H1 (cell line): ENCODE measurements at regions not wholly inside any gene's neighbourhood (a gene's known extent, or its start where the extent isn't known, plus 50 kb on each side); places are given as distances from the start of the nearest gene placed in this dataset.
A peak's percentile ranks its signal among the peaks of the same experiment; 100 is the strongest.

ENCODE experiments used
- CTCF ChIA-PET: fragments of 300-600 bp; sonication (Branson Sonifier 250); formaldehyde crosslinking; loops from one replicate; lab custom pipeline; 2021; ENCODE audit not compliant: partially characterized antibody; lab: Charles Lee
- POLR2A ChIA-PET: fragments of 300-600 bp; sonication (Branson Sonifier 250); formaldehyde crosslinking; loops from one replicate; lab custom pipeline; 2021; ENCODE audit warnings: inconsistent platforms; ENCODE audit not compliant: partially characterized antibody; lab: Charles Lee
- DNase-seq, 2 experiments: peaks; one replicate each; pipeline versions ENCODE4 v3.0.0 to v3.0.0-alpha.2; 2010 to 2022; ENCODE audit warnings: low spot score in 2 of 2, low read depth in 1 of 2, mixed read lengths in 1 of 2
- FAIRE-seq: peaks from 2 replicates; lab custom pipeline; 2011; peaks lifted over from hg19 to GRCh38; lab: Jason Lieb, UNC
- H2AFZ ChIP-seq: 2 replicates; pipeline ENCODE4 v1.8.1; 2012; ENCODE audit warnings: low read length, inconsistent platforms
- H2AK5ac ChIP-seq: 2 replicates; pipeline ENCODE4 v1.6.1; 2013; ENCODE audit warnings: low read depth, low read length
- H2BK120ac ChIP-seq: replicated peaks from 2 replicates; pipeline ENCODE3; 2013; ENCODE audit warnings: low read depth, low read length, inconsistent platforms
- H2BK12ac ChIP-seq: 2 replicates; pipeline ENCODE4 v1.6.1; 2013; ENCODE audit warnings: low read depth, low read length
- H2BK15ac ChIP-seq: 2 replicates; pipeline ENCODE4 v1.6.1; 2013; ENCODE audit warnings: low read length
- H2BK20ac ChIP-seq: 2 replicates; pipeline ENCODE4 v1.6.1; 2013; ENCODE audit warnings: low read length
- H2BK5ac ChIP-seq: 2 replicates; pipeline ENCODE4 v1.6.1; 2013; ENCODE audit warnings: low read depth, low read length
- H3K14ac ChIP-seq: 2 replicates; pipeline ENCODE4 v1.6.1; 2013; ENCODE audit warnings: inconsistent platforms; ENCODE audit not compliant: insufficient read length
- H3K18ac ChIP-seq: 2 replicates; pipeline ENCODE4 v1.6.1; 2013; ENCODE audit warnings: low read length; ENCODE audit errors: extremely low read depth
- H3K23ac ChIP-seq: 2 replicates; pipeline ENCODE4 v1.6.1; 2013; ENCODE audit warnings: inconsistent platforms; ENCODE audit not compliant: insufficient read length
- H3K23me2 ChIP-seq: 2 replicates; pipeline ENCODE4 v1.6.1; 2013; ENCODE audit warnings: low read depth, low read length
- H3K27ac ChIP-seq: 2 replicates; pipeline ENCODE4 v1.6.1; 2011; ENCODE audit warnings: low read depth, low read length, inconsistent platforms
- H3K27me3 ChIP-seq, 4 experiments: replicated peaks in 1 of 4; 1 replicate in 1 of 4; 2 replicates in 3 of 4; pipeline versions ENCODE4 v1.6.1 to v1.8.1; 2011 to 2013; ENCODE audit warnings: low read length in 3 of 4, mild to moderate bottlenecking in 3 of 4, inconsistent platforms in 2 of 4, mixed read lengths in 2 of 4, moderate library complexity in 1 of 4; ENCODE audit not compliant: control insufficient read depth in 3 of 4, insufficient read depth in 3 of 4; ENCODE audit errors: extremely low read depth in 1 of 4
- H3K36me3 ChIP-seq, 4 experiments: 2 replicates each; pipeline versions ENCODE4 v1.6.1 to v1.8.1; 2011 to 2013; ENCODE audit warnings: mild to moderate bottlenecking in 4 of 4, low read length in 3 of 4, moderate library complexity in 2 of 4, control low read depth in 1 of 4, inconsistent platforms in 1 of 4; ENCODE audit not compliant: insufficient read depth in 4 of 4, control insufficient read depth in 2 of 4
- H3K4ac ChIP-seq: replicated peaks from 2 replicates; pipeline ENCODE3; 2013; ENCODE audit warnings: low read length, low read depth, mixed read lengths, inconsistent platforms; ENCODE audit not compliant: insufficient read length
- H3K4me1 ChIP-seq, 4 experiments: replicated peaks in 1 of 4; 1 replicate in 1 of 4; 2 replicates in 3 of 4; pipeline versions ENCODE4 v1.6.1 to v1.8.1; 2011 to 2013; ENCODE audit warnings: low read length in 3 of 4, inconsistent platforms in 2 of 4, mixed read lengths in 1 of 4; ENCODE audit not compliant: insufficient read depth in 4 of 4, control insufficient read depth in 3 of 4
- H3K4me2 ChIP-seq, 2 experiments: 2 replicates each; pipeline versions ENCODE4 v1.6.1 to v1.8.1; 2011 to 2013; ENCODE audit warnings: low read depth in 2 of 2, low read length in 2 of 2, control low read depth in 1 of 2, inconsistent platforms in 1 of 2, mild to moderate bottlenecking in 1 of 2; ENCODE audit not compliant: insufficient read depth in 1 of 2
- H3K4me3 ChIP-seq, 4 experiments: fragments of 200-600, 300-600 bp in 1 of 4; sonication (generic), shearing (Covaris generic), sonication (Bioruptor Twin) in 1 of 4; 2 replicates each; pipeline versions ENCODE4 v1.5.1 to v1.8.1; 2011 to 2016; ENCODE audit warnings: low read length in 4 of 4, low read depth in 3 of 4, control low read depth in 2 of 4, inconsistent platforms in 2 of 4, mild to moderate bottlenecking in 2 of 4, mixed read lengths in 1 of 4, moderate library complexity in 1 of 4; ENCODE audit not compliant: insufficient read depth in 2 of 4; ENCODE audit errors: extremely low read depth in 1 of 4
- H3K56ac ChIP-seq: replicated peaks from 2 replicates; pipeline ENCODE3; 2013; ENCODE audit warnings: low read depth, mild to moderate bottlenecking, mixed read lengths, low read length, inconsistent platforms; ENCODE audit not compliant: insufficient read length
- H3K79me1 ChIP-seq: 2 replicates; pipeline ENCODE4 v1.6.1; 2013; ENCODE audit warnings: low read depth, low read length, control low read depth
- H3K79me2 ChIP-seq, 2 experiments: 2 replicates each; pipeline versions ENCODE4 v1.6.1 to v1.8.1; 2012 to 2013; ENCODE audit warnings: low read length in 2 of 2, mild to moderate bottlenecking in 2 of 2, inconsistent platforms in 1 of 2; ENCODE audit not compliant: insufficient read depth in 2 of 2, control insufficient read depth in 1 of 2
- H3K9ac ChIP-seq, 4 experiments: replicated peaks in 1 of 4; 1 replicate in 1 of 4; 2 replicates in 3 of 4; pipeline versions ENCODE4 v1.6.1 to v1.8.1; 2011 to 2013; ENCODE audit warnings: low read depth in 3 of 4, low read length in 3 of 4, control low read depth in 2 of 4, mild to moderate bottlenecking in 2 of 4, moderate library complexity in 2 of 4, inconsistent platforms in 1 of 4; ENCODE audit errors: extremely low read depth in 1 of 4
- H3K9me3 ChIP-seq, 2 experiments: 2 replicates each; pipeline versions ENCODE4 v1.6.1 to v1.8.1; 2012 to 2013; ENCODE audit warnings: mild to moderate bottlenecking in 2 of 2, moderate library complexity in 2 of 2, control low read depth in 1 of 2, inconsistent platforms in 1 of 2, low read depth in 1 of 2, low read length in 1 of 2, mixed read lengths in 1 of 2; ENCODE audit not compliant: insufficient read depth in 2 of 2
- H4K20me1 ChIP-seq, 2 experiments: replicated peaks in 1 of 2; 2 replicates each; pipeline versions ENCODE3 to v1.8.1; 2011 to 2013; ENCODE audit warnings: inconsistent platforms in 2 of 2, low read length in 2 of 2, mild to moderate bottlenecking in 1 of 2; ENCODE audit not compliant: insufficient read depth in 2 of 2, control insufficient read depth in 1 of 2
- H4K5ac ChIP-seq: 2 replicates; pipeline ENCODE4 v1.6.1; 2013; ENCODE audit warnings: low read length, low read depth, mixed read lengths, inconsistent platforms; ENCODE audit not compliant: insufficient read length
- H4K8ac ChIP-seq: 2 replicates; pipeline ENCODE4 v1.8.0; 2013; ENCODE audit warnings: mild to moderate bottlenecking, moderate library complexity, low read length, inconsistent platforms; ENCODE audit not compliant: insufficient read depth; ENCODE audit errors: extremely low read depth
- H4K91ac ChIP-seq: replicated peaks from 2 replicates; pipeline ENCODE3; 2013; ENCODE audit warnings: low read length, mixed read lengths, inconsistent platforms; ENCODE audit not compliant: insufficient read length
- SIRT6 ChIP-seq: IDR thresholded peaks from one replicate; pipeline ENCODE4 v1.7.1; 2012; ENCODE audit warnings: low read length, inconsistent platforms
- WGBS, 2 experiments: shearing (Covaris generic) in 1 of 2; methylation state at CpG; one replicate each; pipeline versions ENCODE4 v1.1.6 to v1.1.7; 2013 to 2015; ENCODE audit warnings: low lambda C conversion rate in 2 of 2, mixed read lengths in 2 of 2, inconsistent platforms in 1 of 2, low coverage in 1 of 2, missing lambda C conversion rate in 1 of 2; ENCODE audit not compliant: insufficient replicate concordance in 2 of 2, insufficient coverage in 1 of 2, insufficient read length in 1 of 2; ENCODE audit errors: extremely low coverage in 1 of 2, missing lambda C conversion rate in 1 of 2; 5-methylcytosine and 5-hydroxymethylcytosine counted together

DNA sequence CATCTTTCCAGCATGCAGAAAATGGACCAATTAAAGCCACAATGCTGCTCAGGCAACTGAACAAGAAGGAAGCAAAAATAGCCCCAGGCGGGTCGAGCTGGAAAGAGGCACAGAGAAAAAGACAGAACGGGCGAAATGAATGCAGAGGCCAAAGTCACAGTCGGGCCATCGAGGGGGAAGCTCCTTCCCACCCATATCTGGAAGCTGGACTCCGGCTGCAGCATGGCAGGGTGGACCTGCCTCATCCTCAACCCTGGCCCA, 58.6 kb upstream of the PRDM11 start:
- POLR2A ChIA-PET: interaction anchor here (0.8 to 1.2 kb wide), 2 partner anchors 10 to 17 kb away, joined by 3 read pairs; no protein-coding TSS in a partner anchor
- no peak for TF ChIP-seq SIRT6

More for the DNA sequence above, 58.6 kb upstream of the PRDM11 start:
- Histone ChIP-seq H3K56ac (no peak overlapping the region), H3K23ac (no peak overlapping the region), H3K79me2 (no peaks in the 10 kb centered on the region), H3K79me1 (no peaks in the 10 kb centered on the region), H3K4me3 (no peak overlapping the region), H2BK20ac (peak overlapping the region; percentile 84), H2AK5ac (0 out of 2 replicates have a peak overlapping the region, but pooled peaks have one; percentile 2), H3K4me2 (no peak overlapping the region), H4K5ac (no peak overlapping the region), H3K23me2 (peaks cover 9% of the 10 kb centered on the region), H3K9me3 (no peaks in the 10 kb centered on the region), H3K18ac (no peak overlapping the region), H2BK5ac (peak overlapping the region; percentile 28; the same call in 1 of the 2 replicates), H3K27me3 (no peaks in the 10 kb centered on the region; a peak in 2 of 7 replicates), H3K9ac (no peak overlapping the region), H3K14ac (no peak overlapping the region), H4K20me1 (no peaks in the 10 kb centered on the region), H3K36me3 (no peaks in the 10 kb centered on the region), H3K4ac (no peak overlapping the region), H2BK120ac (no peak overlapping the region), H3K27ac (no peak overlapping the region), H2BK12ac (peak overlapping the region; percentile 85; the same call in 1 of the 2 replicates), H4K91ac (peak overlapping the region; percentile 47), H4K8ac (no peak overlapping the region), H3K4me1 (peaks cover 10 to 41% (median 29%) of the 10 kb centered on the region in 4 experiments), H2BK15ac (peak overlapping the region; percentile 31), H2AFZ (no peak overlapping the region)
- CTCF ChIA-PET: interaction anchor here (1.0 to 34.2 kb wide), 9 partner anchors 9 to 208 kb away, joined by 3 to 1347 read pairs (median 8); no protein-coding TSS in a partner anchor
- 93% methylated on average over 7 of the region's 7 CpGs; no CpG with 5 or more reads in 1 of the 2 experiments for WGBS, 2 experiments
- DNase-seq (no peak), FAIRE-seq (no peak)
